ENCODE measurements at regions not wholly inside any gene's neighbourhood (a gene's known extent, or its start where the extent isn't known, plus 50 kb on each side); places are given as distances from the start of the nearest gene placed in this dataset.
"Not testable (repeated sequence)": the region's sequence is repeated elsewhere in the genome, so short reads cannot be mapped to it uniquely, and the experiment has no call there.

DNA sequence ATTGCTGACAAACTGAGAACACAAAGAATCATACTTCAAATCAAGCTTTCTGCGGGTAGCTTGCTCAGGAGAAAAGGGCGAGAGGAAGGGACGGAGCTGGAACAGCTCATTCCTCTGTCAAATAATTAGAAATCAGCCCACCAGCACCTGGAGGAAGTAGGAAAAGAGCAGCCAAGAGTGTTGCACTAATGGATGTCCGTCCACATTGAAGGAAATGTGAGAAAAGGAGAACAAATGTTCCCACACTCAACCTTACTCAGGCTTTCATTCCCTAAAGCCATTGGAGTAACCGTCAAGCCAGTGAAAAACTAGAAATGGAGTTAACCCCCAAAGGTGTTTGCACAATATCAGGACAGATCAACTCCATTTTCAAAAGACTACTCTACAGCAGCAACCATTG is 233.0 kb upstream of the PRKD1 start:
- DNase-seq (ENCODE audit: low spot score): no peak

DNA sequence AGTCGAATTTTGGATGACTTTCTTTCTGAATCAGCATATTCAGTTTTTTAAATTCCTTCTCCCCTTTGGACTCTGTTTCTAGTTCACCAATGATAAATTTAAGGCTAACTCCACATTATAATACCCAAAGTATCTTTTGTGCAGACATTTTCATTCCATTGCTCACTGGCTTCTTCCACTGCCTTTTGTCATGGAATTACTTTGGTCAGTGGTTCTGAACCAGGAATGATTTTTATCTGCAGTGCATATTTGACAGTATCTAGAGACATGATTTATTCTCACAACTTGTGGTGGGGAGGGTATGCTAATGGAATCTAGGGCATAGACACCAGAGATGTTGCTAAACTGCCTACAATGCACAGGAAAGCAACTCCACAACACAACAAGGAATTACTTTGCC is 234.4 kb upstream of the PRKD1 start:
- DNase-seq (ENCODE audit: low spot score): no peak

- no peak for DNase-seq (ENCODE audit: low spot score)
Measured at GRCh38 chr14:30165255-30165654, 237.6 kb upstream of the PRKD1 start.

DNA sequence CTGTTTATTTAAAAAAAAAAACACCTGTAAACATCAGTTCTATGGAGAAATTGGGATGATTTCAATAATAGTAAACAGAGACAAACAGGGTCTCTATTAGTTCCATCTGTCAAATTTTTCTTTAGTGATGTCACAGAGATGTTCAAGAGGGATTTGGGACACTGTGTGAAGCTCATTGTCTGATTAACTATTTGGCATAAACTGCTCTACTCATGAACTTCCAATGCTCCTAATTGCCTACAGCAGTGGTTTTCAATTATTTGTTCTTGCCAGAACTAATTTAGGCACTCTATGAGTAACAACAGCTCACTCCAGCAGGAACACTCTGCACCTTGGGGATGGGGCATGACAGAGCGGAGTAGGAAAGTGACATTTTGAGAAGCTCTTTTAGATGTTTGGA is 250.1 kb upstream of the PRKD1 start:
- peak; percentile 9 for DNase-seq (ENCODE audit: low spot score)

DNA sequence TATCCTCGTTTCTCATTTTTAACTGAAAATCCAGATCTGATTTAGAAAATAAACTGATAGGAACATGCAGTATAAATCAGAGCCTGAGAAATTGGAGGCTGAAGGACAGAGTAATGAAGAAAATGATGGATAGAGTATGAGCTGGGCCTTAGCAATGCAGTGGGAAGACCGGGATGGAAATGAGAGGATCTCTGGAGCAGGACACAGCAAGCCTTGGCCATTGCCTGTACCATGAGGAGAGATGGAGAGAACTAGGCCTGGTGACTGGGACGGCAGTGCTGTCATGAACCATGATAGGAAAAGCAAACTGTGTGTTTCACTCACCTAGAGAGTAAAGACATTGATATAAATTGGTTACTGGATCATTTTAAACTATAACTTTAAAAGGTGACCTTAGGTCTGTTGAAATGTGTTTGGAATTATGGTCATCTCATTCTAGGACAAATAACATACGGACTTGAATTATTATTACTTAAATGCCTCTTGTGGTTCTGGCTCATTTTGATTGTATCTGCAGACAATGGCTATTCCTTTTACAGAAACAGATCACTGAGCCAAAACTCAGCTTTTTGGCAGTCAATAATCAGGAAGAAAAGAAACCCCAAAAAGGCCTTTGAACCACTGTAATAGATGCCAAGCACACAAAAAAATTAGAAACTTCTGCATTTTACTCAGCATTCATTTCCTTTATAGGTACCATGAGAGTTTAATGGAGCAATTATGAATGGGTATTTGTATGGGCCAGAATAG is 251.9 kb upstream of the PRKD1 start:
- DNase-seq (ENCODE audit: low spot score): no peak

DNA sequence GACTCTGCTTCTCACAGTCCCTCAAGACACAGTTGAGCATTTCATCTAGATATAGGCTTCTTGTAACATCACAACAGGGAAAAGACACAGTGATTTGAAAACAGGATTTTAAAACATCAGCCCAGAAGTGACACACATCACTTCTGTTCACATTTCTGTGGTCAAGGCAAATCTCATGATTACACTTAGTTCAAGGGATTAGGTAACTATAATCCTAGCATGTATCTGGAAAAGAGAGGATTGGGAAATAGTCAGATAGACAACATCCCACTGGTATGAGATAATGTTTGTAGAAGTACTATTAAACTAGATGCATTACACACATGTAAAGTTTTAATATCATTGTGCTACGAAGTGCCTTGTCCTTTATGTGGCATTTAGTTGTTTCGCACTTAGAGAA is 252.6 kb upstream of the PRKD1 start:
- peak; percentile 7 for DNase-seq (ENCODE audit: low spot score)

DNA sequence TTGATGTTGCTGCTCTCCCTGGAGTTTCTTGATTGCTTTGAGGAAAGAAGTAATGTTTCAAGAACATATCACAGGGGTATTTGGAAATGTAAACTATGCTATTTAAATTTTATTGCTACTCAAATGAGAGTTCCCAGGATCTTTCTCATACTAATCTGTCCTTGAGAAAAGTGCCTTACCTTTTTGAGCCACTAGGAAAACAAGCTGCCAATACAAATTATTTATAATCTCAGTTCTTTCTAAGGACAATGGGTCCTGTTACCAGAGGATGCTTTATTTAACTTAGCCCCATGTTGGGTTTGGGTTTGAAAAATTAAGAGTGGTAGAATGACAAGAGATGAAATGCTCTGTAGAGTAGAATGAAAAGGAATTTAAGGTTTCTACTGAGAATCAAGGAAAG is 258.2 kb upstream of the PRKD1 start:
- DNase-seq (ENCODE audit: low spot score): no peak

- no peak for DNase-seq (ENCODE audit: low spot score)
Measured at GRCh38 chr14:30191639-30192279, 264.1 kb upstream of the PRKD1 start.

- no peak for DNase-seq (ENCODE audit: low spot score)
Measured at GRCh38 chr14:30193101-30193500, 265.5 kb upstream of the PRKD1 start.

- DNase-seq (ENCODE audit: low spot score): peak; percentile 75
Measured at GRCh38 chr14:30193845-30194501, 266.3 kb upstream of the PRKD1 start.

GRCh38 chr14:30194741-30195148 is 267.1 kb upstream of the PRKD1 start:
- DNase-seq (ENCODE audit: low spot score): peak; percentile 84

- DNase-seq (ENCODE audit: low spot score): peak; percentile 20
Measured at GRCh38 chr14:30195941-30196340, 268.3 kb upstream of the PRKD1 start.

GRCh38 chr14:30196861-30197260 is 269.2 kb upstream of the PRKD1 start:
- no peak for DNase-seq (ENCODE audit: low spot score)

DNA sequence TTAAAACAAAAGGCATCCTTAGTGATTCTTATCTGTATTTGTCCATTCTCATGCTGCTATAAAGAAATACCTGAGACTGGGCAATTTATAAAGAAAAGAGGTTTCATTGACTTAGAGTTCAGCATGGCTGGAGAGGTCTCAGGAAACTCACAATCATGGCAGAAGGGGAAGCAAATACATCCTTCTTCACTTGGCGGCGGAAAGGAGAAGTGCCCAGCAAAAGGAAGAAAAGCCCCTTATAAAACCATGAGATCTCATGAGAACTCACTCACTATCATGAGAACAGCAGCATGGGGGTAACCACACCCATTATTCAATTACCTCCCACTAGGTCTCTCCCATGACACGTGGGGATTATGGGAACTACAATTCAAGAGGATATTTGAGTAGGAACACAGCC is 271.1 kb upstream of the PRKD1 start:
- DNase-seq (ENCODE audit: low spot score): not testable (repeated sequence)

DNA sequence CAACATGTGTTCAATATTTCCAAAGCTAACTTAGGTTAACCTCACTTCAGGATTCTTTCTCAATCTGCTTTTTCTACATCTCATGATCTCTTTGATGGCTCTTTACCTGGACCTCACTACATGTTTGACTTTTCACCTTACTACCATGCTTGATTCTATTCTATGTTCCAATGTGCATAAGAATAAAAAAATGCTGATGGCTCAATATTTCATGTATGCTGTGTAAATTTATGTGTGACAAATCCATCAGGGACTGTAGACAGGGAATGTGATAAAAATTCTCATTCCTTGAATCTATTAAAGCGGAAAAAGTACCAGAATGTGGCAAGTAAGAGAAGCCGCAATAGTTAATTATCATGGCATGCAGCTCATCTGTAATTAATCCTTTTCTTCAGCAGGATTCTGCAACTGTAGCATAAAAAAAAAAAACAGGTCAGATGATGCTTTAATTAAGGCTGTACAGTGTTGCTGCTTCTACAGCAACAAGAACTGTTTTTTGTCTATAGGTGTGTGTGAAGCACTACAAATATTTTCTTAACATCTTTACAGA is 276.9 kb upstream of the PRKD1 start:
- DNase-seq (ENCODE audit: low spot score): no peak

GRCh38 chr14:30209136-30209535 is 281.5 kb upstream of the PRKD1 start:
- DNase-seq (ENCODE audit: low spot score): no peak

- DNase-seq (ENCODE audit: low spot score): peak; percentile 53
Measured at GRCh38 chr14:30210630-30211029, 283.0 kb upstream of the PRKD1 start.

DNA sequence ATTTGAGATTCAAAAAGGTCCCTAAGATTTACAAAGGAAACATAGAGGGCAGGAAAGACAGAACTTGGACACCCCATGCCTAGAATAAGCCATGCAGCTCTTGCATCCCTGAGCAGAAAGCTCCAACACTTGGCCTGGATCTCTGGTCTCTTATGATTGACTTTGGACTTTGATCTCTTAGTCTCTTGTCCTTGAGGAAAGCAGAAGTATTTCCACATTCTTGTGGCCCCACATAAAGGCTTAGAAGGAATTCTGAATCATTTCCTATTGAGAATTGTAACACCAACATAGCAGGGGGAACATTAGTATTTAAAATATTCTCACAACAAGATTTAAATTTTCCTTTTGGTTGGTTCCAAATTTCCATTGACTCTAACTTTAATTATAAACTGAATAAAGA is 283.7 kb upstream of the PRKD1 start:
- peak; percentile 56 for DNase-seq (ENCODE audit: low spot score)

- no peak for DNase-seq (ENCODE audit: low spot score)
Measured at GRCh38 chr14:30214014-30214413, 286.4 kb upstream of the PRKD1 start.

- peak; percentile 61 for DNase-seq (ENCODE audit: low spot score)
Measured at GRCh38 chr14:30214461-30215090, 286.9 kb upstream of the PRKD1 start.

- DNase-seq (ENCODE audit: low spot score): no peak
Measured at GRCh38 chr14:30218907-30219306, 291.3 kb upstream of the PRKD1 start.

GRCh38 chr14:30221546-30221945 is 293.9 kb upstream of the PRKD1 start:
- DNase-seq (ENCODE audit: low spot score): no peak

DNA sequence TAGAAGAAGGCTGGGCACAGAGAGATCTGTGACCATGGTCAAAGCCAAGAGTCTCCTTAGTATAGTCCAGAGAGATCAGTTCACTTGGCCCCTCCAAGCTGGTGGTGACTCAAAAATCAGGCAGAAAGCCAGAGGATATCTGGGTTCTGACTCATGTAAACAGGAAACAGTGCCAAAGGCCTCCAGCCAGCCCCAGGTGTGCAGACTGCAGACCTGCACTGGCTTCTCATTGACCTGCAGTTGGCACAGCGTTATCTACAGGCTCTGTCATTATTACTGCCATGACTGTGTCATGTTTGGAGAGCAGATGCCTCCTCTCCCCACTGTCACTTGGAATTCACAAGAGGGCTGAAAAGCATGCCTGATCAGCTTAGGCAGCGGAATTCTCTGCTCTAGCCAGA is 295.7 kb upstream of the PRKD1 start:
- DNase-seq (ENCODE audit: low spot score): peak; percentile 84

All from AG08395 (cell line).